ENCODE measurements at regions not wholly inside any gene's neighbourhood (a gene's known extent, or its start where the extent isn't known, plus 50 kb on each side); places are given as distances from the start of the nearest gene placed in this dataset.

GRCh38 chr2:62287899-62288880, 92.3 kb downstream of the B3GNT2 start:
- no peak for DNase-seq (ENCODE audit: extremely low read depth, low read depth)
- TF ChIP-seq, protein P1, sequence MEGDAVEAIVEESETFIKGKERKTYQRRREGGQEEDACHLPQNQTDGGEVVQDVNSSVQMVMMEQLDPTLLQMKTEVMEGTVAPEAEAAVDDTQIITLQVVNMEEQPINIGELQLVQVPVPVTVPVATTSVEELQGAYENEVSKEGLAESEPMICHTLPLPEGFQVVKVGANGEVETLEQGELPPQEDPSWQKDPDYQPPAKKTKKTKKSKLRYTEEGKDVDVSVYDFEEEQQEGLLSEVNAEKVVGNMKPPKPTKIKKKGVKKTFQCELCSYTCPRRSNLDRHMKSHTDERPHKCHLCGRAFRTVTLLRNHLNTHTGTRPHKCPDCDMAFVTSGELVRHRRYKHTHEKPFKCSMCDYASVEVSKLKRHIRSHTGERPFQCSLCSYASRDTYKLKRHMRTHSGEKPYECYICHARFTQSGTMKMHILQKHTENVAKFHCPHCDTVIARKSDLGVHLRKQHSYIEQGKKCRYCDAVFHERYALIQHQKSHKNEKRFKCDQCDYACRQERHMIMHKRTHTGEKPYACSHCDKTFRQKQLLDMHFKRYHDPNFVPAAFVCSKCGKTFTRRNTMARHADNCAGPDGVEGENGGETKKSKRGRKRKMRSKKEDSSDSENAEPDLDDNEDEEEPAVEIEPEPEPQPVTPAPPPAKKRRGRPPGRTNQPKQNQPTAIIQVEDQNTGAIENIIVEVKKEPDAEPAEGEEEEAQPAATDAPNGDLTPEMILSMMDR (IDR thresholded peaks at IDR 0.05; ENCODE audit: low read depth, low read length) = no peak

- TF ChIP-seq, protein P1 (IDR thresholded peaks at IDR 0.05; ENCODE audit: low read depth, low read length) = no peak
Measured at GRCh38 chr2:62287282-62287681, 91.4 kb downstream of the B3GNT2 start.

DNA sequence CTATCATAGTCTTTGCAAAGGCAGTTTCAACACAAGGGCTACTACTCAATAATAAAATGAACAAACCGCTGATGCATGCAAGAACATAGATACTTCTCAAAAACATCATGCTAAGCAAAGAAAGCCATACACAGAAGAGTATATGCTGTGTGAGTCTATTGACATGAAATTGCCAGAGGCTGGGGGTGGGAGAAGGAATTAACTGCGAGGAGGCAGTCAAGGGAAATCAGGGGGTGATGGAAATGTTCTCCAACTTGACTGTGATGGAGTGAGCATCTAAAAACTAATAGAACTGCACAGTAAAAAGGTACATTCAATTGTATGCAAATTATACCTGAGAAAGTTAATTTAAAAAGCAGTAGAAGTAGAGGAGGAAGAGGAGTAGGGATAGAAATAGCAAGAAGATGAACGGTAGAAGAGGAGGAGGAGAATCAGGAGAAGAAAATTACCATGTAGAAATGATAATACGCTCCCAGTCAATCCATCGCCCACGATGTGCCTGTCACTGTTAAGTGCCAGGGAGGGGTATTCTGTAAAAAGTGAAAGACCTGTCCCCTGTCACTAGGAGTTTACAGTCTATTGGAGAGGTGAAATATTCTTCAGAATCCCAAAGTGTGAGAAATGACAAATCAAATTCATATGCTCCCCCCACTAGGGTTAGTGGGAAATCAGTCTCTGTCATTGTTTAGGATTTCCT, 90.3 kb downstream of the B3GNT2 start:
- TF ChIP-seq, protein P1 (IDR thresholded peaks at IDR 0.05; ENCODE audit: low read depth, low read length) = no peak
- no peak for DNase-seq (ENCODE audit: extremely low read depth, low read depth)

More at GRCh38 chr2:62287282-62287681, 91.4 kb downstream of the B3GNT2 start:
- DNase-seq (ENCODE audit: extremely low read depth, low read depth) = no peak

DNA sequence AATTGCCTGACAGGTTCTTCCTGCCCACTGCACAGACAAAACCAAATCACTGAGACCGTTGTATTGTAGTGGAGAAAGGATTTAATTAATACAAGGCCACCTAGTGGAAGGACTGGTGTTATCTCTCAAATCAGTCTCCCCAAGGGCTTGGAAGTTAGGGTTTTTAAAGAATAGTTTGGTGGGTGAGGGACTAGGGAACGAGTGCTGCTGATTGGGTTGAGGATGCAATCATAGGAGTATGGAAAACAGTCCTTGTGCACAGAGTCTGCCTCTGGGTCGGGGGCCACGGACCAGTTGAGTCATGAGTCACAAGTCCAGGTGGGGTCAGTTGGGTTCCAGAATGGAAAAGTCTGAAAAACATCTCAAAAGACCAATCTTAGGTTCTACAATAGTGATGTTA, 89.1 kb downstream of the B3GNT2 start:
- TF ChIP-seq, protein P1 (IDR thresholded peaks at IDR 0.05; ENCODE audit: low read depth, low read length) = no peak
- DNase-seq (ENCODE audit: extremely low read depth, low read depth) = no peak

GRCh38 chr2:62284471-62284870, 88.6 kb downstream of the B3GNT2 start:
- no peak for DNase-seq (ENCODE audit: extremely low read depth, low read depth)
- TF ChIP-seq, protein P1 (IDR thresholded peaks at IDR 0.05; ENCODE audit: low read depth, low read length) = no peak

- TF ChIP-seq, protein P1 (IDR thresholded peaks at IDR 0.05; ENCODE audit: low read depth, low read length) = no peak
Measured at GRCh38 chr2:62283147-62283546, 87.2 kb downstream of the B3GNT2 start.

GRCh38 chr2:62281663-62282062, 85.7 kb downstream of the B3GNT2 start:
- DNase-seq (ENCODE audit: extremely low read depth, low read depth) = no peak
- TF ChIP-seq, protein P1 (IDR thresholded peaks at IDR 0.05; ENCODE audit: low read depth, low read length) = no peak

More at GRCh38 chr2:62283147-62283546, 87.2 kb downstream of the B3GNT2 start:
- no peak for DNase-seq (ENCODE audit: extremely low read depth, low read depth)
